Suppressor macrophage treated with lipopolysaccharide for 1 hour (primary cell): ENCODE measurements at regions not wholly inside any gene's neighbourhood (a gene's known extent, or its start where the extent isn't known, plus 50 kb on each side); places are given as distances from the start of the nearest gene placed in this dataset.
"Not testable (repeated sequence)": the region's sequence is repeated elsewhere in the genome, so short reads cannot be mapped to it uniquely, and the experiment has no call there.

Experiments used
- DNase-seq, 3 donors: peaks; one replicate each; pipeline ENCODE4 v3.0.0-alpha.2; 2020 to 2022

DNA sequence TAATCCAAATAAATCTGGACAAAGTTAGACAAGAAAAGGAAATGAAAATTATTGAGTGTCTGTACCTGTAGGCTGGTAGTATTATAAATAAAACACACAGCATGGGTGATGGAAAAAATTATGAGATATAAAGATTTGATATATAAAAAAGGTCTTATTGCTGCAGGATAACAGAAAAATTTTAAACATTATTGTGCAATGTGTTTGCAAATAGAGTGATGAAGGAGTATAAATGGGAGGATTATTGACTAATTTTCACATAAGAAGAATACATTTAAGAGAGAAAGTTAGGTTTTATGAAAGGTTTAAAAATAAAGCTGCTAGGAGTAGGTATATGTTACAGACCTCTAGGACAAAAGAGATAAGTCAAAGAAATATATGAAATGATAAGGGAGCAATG, 336.7 kb upstream of the MAN1A1 start:
- DNase-seq = no peak

DNA sequence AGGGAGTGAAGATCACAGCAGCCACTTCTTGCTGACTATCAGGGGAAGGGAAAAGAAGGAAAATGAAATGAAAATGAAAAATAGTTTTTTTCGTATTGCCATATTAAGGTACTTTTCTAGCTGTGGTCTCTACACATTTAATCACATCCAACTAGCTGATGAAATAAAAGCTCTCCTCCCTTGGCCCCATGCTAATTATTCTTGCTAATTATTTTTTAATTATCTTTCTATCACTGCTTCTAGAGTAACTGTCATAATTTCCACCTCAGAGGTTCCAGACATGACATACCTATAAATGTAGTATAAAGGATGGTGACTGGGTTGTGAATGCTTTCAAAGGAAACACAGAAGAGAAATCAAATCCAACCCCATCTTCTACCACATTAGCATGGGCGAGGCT, 334.1 kb upstream of the MAN1A1 start:
- DNase-seq = no peak

DNA sequence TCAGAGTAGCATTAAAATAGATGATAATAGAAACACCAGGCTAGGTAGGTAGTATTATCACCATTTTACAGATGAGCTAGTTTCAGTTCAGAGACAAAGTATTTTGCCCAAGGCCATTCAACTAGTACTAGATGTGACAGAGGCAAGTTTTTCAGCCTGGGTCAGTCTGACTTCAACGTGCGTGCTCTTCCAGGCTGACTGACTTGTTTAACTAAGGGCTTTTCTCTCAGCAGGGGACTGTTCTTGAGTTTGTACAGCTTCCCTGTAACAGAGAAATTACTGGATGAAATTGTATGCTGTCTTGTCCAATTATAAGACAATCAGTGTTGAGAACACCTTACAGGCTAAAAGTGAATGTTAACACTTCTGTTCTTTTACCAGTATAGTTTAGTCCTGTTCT, 333.5 kb upstream of the MAN1A1 start:
- no peak for DNase-seq

DNA sequence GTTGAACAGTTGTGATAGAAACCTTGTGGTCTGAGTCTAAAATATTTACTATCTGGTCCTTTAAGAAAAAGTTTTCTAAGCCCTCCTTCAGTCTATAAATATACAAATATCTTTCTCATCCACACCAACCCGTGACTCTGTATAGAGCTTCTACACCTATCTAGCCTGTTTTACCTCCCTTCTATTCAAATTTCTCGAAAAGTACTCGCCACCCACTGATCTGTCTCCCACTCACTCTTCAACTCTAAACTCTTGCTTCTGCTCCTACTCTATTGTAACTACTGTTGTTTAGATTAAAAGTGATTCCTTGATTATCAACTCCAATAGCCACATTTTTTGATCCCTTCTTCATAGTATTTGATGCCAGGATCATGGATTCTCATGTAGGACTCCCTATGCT, 329.4 kb upstream of the MAN1A1 start:
- DNase-seq = no peak

DNA sequence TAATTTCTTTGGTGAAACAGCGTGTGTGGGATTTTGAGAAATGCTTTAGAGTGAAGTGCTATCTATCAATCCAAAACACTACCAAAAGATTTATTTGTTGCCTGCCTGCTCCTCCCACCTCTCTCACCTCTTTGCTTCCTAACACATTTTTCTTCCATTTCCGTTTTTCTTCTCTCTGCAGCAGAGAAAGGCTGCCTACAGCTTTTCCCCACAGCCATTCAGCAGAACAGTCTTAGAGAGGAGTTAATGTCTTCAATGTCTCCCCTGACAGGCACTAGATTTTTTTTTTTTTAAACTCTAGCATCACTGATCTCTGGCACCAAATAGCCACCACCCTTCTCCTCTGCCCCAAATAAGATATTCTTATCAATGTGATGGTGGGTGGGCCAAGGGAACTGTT, 327.8 kb upstream of the MAN1A1 start:
- no peak for DNase-seq

DNA sequence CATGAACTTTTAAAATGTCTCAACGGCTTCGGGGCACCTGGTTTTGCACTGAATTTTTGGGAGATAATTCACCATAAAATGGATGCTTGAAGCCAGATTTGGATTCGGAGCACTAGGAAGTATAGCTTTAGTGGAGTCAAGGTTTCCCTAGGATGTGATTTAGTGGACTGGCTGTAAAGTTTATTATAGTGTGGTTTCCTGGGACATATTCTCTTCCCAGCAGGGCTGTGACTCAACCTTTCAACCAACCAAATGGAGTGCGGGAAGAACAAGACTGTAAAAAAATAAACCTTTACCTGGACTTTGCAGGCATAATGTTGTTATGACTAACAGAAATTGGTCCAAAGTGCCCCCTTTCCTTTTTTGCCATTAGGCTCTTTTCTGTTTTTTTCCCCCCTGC, 327.4 kb upstream of the MAN1A1 start:
- DNase-seq = no peak

DNA sequence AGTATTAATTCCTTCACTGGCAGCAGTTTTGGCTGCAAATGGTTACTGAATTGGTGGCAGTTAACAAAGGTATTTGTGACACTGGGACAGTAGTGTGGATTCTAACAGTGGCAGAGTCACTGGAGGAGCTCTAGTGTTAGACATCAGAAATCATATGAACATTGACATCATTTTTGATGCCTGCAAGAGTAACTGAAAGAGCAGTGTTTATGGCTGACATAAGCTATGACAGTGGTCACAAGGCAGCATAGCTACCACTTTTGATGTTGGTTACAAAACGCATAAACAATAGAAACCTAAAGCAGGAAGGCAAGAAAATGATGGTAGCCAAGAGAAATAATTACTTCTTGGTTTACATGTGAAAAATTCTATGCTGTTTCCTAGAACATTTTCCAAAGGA, 326.7 kb upstream of the MAN1A1 start:
- DNase-seq = peak in 1 of 3 donors; percentile 32

DNA sequence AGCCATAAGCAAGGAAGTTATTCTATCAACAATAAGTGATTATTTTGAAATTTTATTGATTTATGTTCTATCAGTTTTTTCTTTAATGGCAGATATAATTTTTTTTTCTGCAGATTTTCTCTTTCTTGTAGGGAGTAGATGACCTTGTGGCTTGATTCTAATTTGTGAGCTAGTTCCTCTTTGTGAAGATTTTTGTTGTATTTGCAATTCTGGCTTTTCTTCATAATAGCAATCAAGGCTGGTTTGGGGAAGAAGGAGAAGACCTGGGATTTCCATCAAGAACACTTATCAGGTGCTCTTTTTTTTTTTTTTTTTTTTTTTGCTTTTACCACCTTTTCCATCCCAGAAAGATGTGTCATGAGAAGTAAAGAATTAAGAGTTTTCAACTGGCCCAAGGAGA, 324.2 kb upstream of the MAN1A1 start:
- peak; percentile 33 to 72 (median 67) for DNase-seq

DNA sequence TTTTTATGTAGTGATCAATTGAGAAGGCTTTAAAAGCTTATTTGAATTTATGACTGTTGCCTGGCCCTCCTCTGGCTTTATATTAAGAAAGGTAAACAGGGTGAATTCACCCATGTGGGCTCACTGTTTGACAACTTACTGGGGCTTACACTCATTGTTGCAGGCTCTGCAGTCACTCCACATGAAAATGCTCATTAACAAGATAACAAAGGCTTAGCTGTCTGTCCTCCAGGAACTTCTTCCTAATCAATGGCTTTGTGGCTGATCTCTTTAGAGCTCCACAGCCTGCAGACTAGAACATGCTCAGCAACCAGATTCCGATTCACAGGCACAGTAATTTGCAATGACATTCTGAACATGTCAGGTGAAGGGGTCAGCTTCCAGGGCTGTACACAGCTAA, 323.2 kb upstream of the MAN1A1 start:
- DNase-seq = no peak

DNA sequence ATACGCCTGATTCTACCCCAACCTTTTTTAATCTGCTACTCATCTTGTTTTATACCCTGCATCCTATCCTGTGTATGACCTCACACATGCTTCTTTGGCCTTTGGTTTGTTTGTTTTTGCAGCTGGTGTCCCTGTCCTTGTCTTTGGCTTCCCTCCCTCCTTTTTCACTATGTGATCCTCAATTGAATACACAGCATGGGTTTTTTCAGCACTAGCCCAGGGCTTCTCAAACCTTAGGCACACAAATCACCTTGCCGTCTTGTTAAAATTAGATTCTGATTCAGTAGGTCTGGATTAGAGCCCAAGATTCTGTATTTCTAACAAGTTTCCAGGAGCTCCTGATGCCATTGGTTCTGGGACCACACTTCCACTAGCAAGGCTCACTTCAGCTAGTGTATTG, 321.5 kb upstream of the MAN1A1 start:
- DNase-seq = no peak

DNA sequence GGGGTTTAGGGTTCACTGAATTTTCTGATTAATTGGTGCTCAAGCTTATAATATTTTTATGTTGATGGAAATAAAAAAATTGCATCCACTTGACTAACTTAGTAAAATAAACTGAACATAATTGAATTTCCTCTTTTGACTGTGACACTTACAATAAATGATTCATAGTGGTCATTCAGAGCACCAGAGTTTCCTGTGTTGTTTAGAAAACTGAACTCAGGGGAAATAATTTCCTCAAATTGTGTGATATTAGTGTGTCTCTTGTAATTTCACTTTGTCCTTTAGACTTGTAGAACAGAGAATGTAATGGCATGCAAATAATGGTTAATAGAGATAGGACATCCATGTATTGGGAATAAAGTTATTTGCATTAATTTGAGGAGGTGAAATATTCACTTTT, 319.7 kb upstream of the MAN1A1 start:
- peak; percentile 41 to 81 (median 80) for DNase-seq

DNA sequence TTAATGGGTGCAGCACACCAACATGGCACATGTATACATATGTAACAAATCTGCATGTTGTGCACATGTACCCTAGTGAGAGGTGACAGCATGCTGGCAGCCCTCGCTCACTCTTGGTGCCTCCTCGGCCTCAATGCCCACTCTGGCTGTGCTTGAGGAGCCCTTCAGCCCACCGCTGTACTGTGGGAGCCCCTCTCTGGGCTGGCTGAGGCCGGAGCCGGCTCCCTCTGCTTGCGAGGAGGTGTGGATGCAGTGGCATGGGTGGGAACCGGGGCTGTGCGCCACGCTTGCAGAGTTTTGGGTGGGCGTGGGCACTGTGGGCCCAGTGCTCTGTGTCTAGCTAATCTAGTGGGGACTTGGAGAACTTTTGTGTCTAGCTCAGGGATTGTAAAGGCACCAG, 315.9 kb upstream of the MAN1A1 start:
- not testable (repeated sequence) for DNase-seq

DNA sequence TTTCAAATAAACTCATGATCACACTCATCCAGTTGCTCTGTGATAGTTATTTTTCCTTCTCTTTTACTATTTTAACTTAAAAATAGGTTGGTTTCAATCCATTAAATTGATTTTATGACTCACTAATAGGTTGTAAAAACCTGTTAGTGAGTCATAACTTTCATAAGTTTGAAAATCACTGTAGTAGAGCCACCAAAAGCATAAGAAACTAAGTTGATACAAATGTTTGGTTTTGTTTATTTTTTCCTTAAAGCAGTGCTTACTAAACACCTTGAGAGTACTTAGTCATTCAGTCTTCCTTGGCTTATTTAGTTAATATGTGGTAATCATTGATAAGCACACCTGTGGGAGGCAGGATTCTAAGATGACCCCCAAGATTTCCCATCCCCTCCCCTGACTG, 312.1 kb upstream of the MAN1A1 start:
- no peak for DNase-seq

DNA sequence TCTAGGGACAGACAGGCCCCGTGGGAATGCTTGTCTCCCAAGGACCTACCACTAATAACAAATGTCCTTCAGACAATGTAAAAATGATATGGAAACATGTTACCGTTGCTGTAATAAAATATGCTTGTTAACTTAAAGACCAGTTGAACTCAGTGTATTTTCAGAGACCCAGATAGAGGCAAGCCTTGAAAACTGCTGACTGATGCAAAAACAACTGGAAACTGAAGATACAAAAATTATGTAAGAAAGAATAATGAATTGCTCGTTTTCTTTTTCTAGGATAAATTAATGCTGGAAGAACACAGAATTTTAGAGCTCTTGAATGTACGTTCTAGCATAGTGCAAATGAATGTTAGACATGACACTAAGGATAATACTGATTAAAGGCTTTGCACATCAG, 311.5 kb upstream of the MAN1A1 start:
- no peak for DNase-seq

DNA sequence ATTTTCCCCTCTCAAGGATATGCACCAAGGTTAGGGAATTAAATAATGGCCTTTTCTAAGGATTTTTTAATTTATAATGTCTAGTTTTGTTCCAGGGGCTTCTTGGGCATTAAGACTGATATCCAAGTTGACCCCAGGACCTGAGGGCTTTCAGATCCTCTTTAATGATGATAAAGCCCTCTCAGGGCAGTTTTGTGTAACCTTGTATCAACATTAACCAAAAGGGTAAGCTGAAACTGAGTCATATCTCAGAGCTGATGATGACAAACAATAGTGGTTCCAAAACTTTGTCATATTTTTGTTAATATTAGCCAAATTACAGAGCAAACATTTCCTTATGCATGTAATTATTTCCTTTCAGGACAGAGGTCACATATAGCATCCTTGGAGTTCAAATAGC, 309.4 kb upstream of the MAN1A1 start:
- no peak for DNase-seq

DNA sequence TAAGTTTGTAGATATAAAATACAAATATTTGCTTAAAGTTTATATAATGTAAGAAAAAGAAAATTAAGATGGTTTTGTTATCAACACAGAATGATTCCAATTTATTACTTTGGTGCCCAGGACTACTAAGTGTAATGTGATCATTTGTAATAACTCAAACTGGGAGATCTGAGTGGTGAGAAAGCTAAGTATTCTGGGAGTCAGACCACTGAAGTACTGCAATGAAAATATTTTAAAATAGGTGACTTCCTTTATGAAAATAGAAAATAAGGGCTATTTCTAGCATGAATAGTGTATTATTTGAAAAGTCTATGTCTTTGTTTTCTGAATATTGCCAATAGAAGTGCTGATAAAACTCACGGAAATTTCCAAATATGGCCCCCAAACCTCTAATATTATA, 305.6 kb upstream of the MAN1A1 start:
- no peak for DNase-seq

DNA sequence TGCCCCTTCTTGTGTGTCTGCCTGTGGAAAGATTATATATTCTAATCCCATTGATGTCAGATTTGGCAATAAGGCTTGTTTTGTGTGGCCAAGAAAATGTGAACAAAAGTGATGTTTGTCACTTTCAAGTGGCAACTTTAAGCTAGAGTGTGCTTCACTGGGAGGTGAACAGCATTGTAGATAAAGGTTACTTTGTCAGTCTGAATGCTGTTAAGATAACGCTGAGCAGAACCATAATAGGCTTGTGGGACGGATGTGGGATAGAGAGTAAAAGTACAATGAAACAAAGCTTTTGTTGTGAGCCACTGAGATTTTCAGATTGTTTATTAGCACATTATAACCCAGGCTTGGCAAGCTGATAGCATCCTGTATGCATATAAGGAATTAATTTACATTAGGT, 303.8 kb upstream of the MAN1A1 start:
- DNase-seq = no peak

DNA sequence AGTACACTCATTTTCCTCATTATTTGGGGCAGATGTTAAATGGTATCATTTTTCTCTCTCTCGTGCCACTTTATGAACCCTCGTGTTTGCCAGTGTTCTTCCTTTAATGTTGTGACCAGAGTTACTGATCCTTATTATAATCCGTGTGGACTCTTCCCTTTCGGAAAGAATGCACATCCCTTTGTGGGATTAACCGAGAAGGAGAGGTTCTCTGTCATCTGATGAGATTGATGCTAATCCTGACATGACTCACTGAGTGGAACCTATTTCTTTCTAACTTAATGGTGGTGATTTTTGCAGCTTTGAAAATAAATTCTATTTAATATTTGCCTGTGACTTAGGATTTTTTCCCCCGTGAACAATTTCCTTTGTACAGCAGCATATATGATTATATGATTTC, 300.0 kb upstream of the MAN1A1 start:
- DNase-seq = no peak

DNA sequence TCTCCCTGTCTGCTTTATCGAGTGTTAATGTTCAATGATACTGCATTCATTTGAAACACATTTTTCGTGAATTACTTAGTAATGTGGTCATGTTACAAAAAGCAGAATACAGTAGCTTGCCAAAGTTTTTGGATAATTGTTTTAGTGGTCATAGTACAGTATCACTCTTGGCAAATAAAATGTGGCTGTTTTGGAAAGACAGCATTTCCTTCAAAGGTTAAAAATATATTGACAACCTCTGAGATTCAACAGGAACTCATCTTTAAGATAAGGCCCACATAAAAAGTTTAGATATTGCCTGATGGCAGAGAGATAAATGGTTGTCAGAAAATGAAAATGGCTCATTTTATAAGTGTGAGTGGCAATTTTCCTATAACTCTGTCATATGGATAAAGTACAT, 297.7 kb upstream of the MAN1A1 start:
- DNase-seq = no peak

DNA sequence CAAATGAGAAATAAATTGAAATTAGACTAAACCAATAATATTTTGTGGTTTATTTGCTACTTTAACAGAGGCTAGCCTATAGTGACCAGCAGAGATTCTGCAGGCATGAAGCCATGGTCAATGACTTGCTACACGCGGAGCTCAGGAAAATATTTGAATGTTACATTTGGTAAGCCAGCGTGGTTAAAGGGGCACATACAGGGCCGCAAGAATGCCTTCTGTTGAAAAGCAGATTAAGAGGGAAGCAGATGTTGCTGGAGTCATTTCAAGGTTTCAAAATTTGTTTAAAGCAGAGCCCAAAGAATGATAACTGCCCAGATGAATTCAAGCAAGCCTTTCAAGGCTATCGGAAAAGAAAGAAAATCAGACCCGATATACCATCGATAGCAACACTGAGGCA, 294.3 kb upstream of the MAN1A1 start:
- DNase-seq = no peak

DNA sequence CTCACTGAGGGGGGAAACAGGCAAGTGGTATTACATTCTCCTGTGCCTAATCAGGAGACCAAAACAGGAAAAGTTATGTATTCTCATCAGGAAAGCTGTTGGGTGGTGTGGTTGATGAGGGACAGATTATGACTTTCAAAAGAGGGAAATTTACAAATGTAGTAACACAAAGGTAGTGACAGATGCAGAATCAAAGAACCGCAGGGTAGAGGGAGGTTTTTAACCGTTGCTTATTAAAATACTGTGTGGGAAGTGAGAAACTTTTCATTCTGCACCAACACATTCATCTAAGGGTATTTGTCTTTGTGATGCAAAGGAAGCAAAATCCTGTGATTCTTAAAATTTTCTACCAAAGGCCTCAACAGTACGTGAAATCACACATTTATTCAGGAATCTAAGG, 288.2 kb upstream of the MAN1A1 start:
- no peak for DNase-seq

DNA sequence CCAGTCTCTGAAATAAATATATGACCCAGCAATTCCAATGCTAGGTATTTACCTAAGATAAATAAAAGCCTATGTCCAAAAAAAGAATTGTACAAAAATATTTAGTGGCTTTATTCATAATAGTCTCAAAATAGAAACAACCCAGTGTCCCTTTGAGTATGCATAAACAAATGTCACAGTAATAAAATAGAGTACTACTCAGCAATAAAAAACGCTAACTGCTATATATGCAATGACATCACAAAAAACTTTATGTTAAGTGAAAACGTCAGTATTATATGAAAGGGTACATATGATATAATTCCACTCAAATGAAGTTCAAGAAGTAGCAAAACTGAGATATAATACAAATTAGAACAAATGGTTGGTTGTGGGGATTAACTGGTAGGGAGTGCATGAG, 286.5 kb upstream of the MAN1A1 start:
- no peak for DNase-seq

DNA sequence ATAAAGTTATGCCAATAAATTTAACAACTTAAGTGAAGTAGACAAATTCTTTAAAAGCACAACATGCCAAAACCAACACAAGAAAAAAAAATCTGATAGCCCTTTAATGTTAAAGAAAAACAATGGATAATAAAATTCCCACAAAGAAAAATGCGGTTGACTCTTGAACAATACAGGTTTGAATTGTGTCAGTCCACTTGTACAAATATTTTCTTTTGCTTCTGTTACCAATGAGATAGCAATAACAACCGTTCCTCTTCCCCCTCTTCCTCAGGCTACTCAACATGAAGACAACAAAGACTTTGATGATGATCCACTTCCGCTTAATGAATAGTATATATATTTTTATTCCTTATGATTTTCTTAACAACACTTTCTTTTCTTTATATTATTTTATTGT, 283.9 kb upstream of the MAN1A1 start:
- DNase-seq = no peak

DNA sequence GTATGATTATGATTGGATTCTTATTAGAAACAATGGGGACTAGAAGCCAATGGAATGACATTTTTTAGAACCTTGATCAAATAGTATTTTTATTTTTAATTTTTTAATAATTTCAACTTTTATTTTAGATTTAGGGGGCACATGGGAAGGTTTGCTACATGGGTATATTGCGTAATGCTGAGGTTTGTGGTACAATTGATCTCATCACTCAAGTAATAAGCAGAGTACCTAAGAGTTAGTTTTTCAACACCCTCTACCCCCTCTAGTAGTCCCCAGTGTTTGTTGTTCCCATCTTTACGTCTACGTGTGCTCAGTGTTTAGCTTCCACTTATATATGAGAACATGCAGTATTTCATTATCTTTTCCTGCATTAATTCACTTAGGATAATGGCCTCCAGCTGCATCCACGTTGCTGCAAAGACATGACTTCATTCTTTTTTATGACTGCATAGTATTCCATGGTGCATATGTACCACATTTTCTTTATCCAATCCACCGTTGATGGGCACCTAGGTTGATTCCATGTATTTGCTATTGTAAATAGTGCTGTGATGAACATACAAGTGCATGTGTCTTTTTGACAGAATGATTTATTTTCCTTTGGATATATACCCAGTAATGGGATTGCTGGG, 281.1 kb upstream of the MAN1A1 start:
- DNase-seq = no peak

DNA sequence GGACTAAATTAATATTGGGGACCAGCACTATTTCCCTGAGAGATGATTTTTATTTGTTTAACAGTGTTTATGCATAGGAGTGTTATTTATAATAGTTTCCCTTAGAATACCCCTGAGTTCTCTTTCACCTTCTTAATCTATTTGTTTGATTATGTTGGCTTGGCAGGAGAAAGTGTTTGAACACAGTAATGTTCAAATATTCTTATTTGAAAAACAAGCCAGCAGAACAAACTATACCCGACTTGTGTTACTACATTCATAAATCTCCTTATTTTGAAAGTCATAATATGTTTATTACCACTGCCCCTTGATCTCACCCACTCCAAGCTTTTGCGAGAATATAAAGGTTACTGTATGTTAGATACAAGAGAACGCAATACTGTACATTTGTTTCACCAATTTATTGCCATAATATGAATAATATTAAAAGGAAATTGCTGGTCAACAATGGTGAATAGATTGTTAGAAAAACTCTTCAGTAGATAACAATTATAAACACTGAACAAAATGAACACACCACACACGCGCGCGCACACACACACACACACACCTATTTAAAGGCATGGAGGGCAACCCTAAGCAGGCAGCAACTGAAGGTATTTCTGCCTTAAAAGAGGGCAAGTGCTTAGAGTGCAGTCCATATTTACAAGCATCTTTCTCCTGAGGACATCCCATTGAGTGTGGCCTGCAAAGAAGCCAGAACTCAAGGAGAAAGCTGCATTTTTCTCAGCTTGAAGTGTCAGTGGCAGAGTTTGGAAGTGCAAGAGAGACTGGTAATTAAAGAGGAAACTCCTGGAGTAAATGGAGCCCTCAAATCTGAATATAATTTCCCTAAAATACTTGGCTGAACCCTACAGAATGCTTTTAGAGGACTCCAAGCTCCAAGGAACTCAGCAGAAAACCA, 279.4 kb upstream of the MAN1A1 start:
- DNase-seq = no peak
